ENCODE measurements at regions not wholly inside any gene's neighbourhood (a gene's known extent, or its start where the extent isn't known, plus 50 kb on each side); places are given as distances from the start of the nearest gene placed in this dataset.
A peak's percentile ranks its signal among the peaks of the same experiment; 100 is the strongest.

DNA sequence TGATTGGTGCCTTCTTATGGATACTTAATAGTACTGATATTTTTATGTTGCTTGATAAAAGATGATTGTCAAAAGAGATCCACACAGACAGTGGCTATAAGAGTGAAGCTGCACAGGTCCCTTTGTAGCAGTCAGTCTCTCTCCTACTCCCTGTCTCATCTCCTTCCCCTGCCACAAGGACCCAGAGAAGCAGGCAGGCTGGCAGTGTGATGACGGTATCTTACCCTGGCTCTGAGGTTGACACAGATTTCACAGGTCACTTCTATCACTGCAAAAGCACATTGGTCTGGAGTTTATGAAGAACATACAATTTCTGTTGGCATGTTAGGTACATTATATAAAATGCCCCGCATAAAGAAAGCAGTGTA is 64.4 kb upstream of the AHR start:
- DNase-seq (ENCODE audit: low read depth, low spot score) = no peak

GRCh38 chr7:17234398-17235031 is 63.9 kb upstream of the AHR start:
- peak; percentile 90 for DNase-seq (ENCODE audit: low read depth, low spot score)

- DNase-seq (ENCODE audit: low read depth, low spot score) = no peak
Measured at GRCh38 chr7:17236171-17236570, 62.3 kb upstream of the AHR start.

- no peak for DNase-seq (ENCODE audit: low read depth, low spot score)
Measured at GRCh38 chr7:17236603-17237002, 61.8 kb upstream of the AHR start.

- no peak for DNase-seq (ENCODE audit: low read depth, low spot score)
Measured at GRCh38 chr7:17239046-17239445, 59.4 kb upstream of the AHR start.

DNA sequence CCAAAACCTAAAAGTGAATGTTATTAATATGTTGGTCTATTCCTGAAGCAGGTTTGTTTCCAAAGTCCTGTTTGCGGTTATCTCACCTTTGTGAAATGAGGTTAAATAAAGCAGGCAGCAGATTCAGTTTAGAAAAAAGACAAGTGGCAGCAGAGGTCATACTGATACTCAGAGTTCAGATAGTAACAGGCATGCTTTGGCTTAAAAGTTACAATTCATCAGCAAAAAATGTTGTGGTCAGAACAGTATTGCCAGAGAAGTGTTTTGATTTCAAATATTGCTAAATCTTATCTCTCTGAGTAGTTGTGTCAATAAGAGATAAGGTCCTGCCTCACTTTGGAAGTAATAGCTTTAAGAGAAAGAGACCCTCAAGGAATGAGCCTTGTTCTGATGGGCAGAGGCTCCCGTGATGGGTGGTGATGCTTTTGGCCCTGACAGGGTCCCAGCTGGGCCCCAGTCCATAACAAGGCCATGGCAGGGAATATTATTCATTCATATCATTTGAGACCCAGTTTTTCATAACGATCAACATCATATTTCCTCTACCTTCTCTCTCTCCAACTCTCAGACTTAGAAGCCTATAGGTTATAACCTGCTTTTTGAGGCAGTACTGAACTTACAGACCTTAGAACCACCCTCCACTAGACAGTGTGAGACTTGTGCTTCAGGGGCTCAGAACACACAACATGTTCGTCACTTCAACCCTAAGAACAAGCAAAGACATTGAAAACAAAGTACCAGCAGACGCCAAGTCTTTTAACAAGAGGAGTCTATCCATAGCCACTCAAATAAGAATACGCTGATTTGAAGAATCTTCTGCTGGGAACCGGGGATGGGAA is 58.5 kb upstream of the AHR start:
- DNase-seq (ENCODE audit: low read depth, low spot score) = no peak

DNA sequence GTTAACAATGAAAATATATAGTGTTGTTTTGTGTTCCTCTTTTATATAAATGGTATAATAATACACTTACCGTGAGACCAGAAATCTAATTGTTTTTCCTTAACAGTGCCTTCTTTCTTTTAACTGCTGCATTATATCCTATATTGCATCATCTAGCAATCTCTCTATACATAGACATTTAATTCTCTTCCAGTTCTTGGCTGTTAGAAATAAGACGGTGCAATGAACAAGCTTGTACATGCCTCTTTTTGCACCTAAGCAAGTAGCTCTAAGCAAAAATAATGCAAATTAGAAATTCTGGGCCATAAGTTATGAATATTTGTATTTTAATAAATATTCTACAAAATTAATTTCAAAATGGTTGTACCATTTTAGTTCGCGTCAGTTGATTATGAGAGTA is 55.9 kb upstream of the AHR start:
- no peak for DNase-seq (ENCODE audit: low read depth, low spot score)

DNA sequence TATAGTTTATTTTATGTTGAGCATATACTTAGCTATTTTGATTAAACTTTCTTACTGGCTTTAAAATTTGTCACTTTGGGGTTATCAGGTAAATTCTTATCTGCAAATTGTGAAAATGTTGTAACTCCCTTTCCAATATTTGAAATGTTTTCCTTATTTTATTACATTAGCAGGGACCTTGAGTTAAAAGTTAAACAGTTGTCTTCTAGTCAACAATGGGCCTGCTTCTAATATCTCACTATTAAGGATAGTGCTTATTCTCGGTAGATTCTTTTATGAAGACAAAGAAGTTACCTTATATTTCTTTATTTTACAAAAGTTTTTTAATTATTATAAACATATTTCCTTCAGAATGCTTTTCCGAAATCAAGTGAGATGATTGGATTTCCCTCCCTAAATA is 53.7 kb upstream of the AHR start:
- no peak for DNase-seq (ENCODE audit: low read depth, low spot score)

DNA sequence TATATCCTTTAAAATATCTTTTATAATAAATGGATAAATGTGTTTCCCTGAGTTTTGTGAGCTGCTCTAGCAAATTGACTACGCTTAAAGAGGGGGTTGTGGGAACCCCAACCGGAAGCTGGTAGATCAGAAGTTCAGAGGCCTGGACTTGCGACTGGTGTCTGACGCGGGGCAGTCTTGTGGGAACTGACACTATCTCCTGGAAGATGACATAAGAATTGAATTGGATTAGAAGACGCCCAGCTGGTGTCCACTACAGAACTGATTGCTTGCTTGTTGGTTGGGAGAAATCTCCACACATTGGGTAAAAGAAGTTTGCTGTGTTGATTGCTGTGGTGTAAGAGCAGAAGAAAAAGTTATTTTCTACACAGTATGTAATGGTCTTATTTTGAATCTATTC is 51.1 kb upstream of the AHR start:
- DNase-seq (ENCODE audit: low read depth, low spot score) = no peak

DNA sequence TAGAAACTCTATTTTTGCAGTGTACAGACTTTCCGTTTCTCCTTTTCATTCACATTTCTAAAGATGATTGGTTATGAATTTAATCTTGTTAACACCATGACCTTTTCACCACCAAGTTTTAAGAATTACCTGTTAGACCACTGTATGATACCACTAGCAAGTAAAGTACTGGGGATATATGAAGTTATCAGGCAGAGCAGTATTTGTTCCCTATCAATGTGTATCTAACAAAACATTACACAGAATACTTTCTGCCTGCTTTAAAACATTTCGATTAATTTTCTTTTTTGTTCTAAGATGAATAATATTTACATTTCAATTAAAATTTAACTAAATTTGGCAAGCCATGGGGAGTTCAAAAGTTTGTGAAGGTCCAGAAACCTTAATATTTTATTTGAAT is 49.9 kb upstream of the AHR start:
- no peak for DNase-seq (ENCODE audit: low read depth, low spot score)

All from pulmonary artery endothelial cell (primary cell).